Heart right ventricle (tissue), 16 donors: ENCODE measurements at regions not wholly inside any gene's neighbourhood (a gene's known extent, or its start where the extent isn't known, plus 50 kb on each side); places are given as distances from the start of the nearest gene placed in this dataset.

Experiments used
- ATAC-seq, 8 donors: fragments of 200-7000 bp; cut with Tn5 transposase; one replicate each; pipeline ENCODE4 v1.9.1; 2020; ENCODE audit warnings: mild to moderate bottlenecking in 8 of 8, moderate library complexity in 8 of 8, moderate number of reproducible peaks in 1 of 8
- DNase-seq, 2 donors: peaks; one replicate each; pipeline ENCODE4 v3.0.0-alpha.2; 2020
- H3K27ac ChIP-seq, 10 donors: fragments of 200-600 bp; sonication (generic) in 2 of 10; one replicate each; pipeline versions ENCODE4 v1.5.0 to v1.8.0; 2020 to 2022; ENCODE audit warnings: mild to moderate bottlenecking in 3 of 10
- H3K27me3 ChIP-seq, 7 donors: fragments of 200-600 bp; one replicate each; pipeline ENCODE4 v1.8.0; 2021 to 2022; ENCODE audit warnings: mild to moderate bottlenecking in 2 of 7
- H3K36me3 ChIP-seq, 9 donors: fragments of 200-600 bp; sonication (generic) in 1 of 9; one replicate each; pipeline versions ENCODE4 v1.5.0 to v1.8.0; 2020 to 2022; ENCODE audit warnings: mild to moderate bottlenecking in 2 of 9
- H3K4me1 ChIP-seq, 9 donors: fragments of 200-600 bp; sonication (generic) in 1 of 9; one replicate each; pipeline versions ENCODE4 v1.5.0 to v1.8.0; 2020 to 2022; ENCODE audit warnings: mild to moderate bottlenecking in 4 of 9
- H3K4me3 ChIP-seq, 10 donors: fragments of 200-600 bp; sonication (generic) in 2 of 10; one replicate each; pipeline versions ENCODE4 v1.5.0 to v1.8.0; 2020 to 2022; ENCODE audit warnings: mild to moderate bottlenecking in 7 of 10, moderate library complexity in 2 of 10
- H3K9me3 ChIP-seq, 11 donors: fragments of 200-600 bp in 10 of 11; sonication (generic) in 2 of 11; one replicate each; pipeline versions ENCODE4 v1.5.0 to v1.8.0; 2013 to 2022; ENCODE audit warnings: mild to moderate bottlenecking in 2 of 11, control low read depth in 1 of 11, moderate library complexity in 1 of 11
- CTCF ChIP-seq, 9 donors: fragments of 200-600 bp; sonication (generic) in 2 of 9; IDR thresholded peaks; one replicate each; pipeline versions ENCODE4 v1.5.0 to v1.8.0; 2021 to 2022; ENCODE audit warnings: antibody characterized with exemption in 9 of 9, mild to moderate bottlenecking in 5 of 9, moderate library complexity in 1 of 9
- WGBS, 2 donors: extraction: QIAGEN DNeasy Blood & Tissue Kit; methylation state at CpG; one replicate each; pipeline ENCODE4 v1.1.7; 2013; ENCODE audit warnings: inconsistent platforms in 1 of 2; 5-methylcytosine and 5-hydroxymethylcytosine counted together
- intact Hi-C, 10 donors: fragments of 100-400 bp; cut with DNase I; formaldehyde crosslinking; loops; one replicate each; pipeline versions ENCODE4 v1.11.1 to v1.14.2; 2022
- donor health status: Arrhythmogenic right ventricular cardiomyopathy.
- donor health status: ischemic (EF 13 %, LVEDD 7.1; RV severe dilation, severe dysfunction).
- donor health status: healthy with polysubstance abuse.
- donor health status: DM: no; HTN: yes; CAD: no.
- donor health status: DM: no; HTN: no; CAD: no.
- donor health status: ischemic (EF 25% LVEDD 6.9; RV normal size, moderate dysfunction).
- donor health status: ischemic (EF 25% LVEDD 5.7; RV mildly dilated, moderate dysfunction).
- donor health status: healthy.
- donor health status: DM: yes; HTN: yes; CAD: no.
- donor health status: Ischemic cardiomyopathy.
- donor health status: ischemic (EF 35%, LVEDD 5.7; RV mildly dilated, moderate dysfunction).
- donor health status: nonischemic (EF 11% LVEDD 7.7; RV severe dilation, severe dysfunction).
- donor health status: DM: yes; HTN: yes; CAD: no.
- donor health status: PGD.
- donor health status: ischemic (EF 29% LVEDD 5.4; RV normal size, mild dysfunction).
- donor health status: nonischemic (EF 23%, LVEDD 6.1; RV moderate dilation, normal function).

GRCh38 chr7:49513911-49514310 is 259.5 kb upstream of the VWC2 start:
- no peak for TF ChIP-seq CTCF (IDR thresholded peaks at IDR 0.05)
- Histone ChIP-seq H3K9me3 (no peaks in the 10 kb centered on the region), H3K4me1 (no peaks in the 10 kb centered on the region), H3K27me3 (no peaks in the 10 kb centered on the region), H3K36me3 (no peaks in the 10 kb centered on the region), H3K4me3 (no peak overlapping the region), H3K27ac (no peak overlapping the region)
- WGBS, 2 donors, result 26 to 55% methylated on average over 4 of the region's 4 CpGs
- intact Hi-C loops, result no loop called here
- DNase-seq (no peak), ATAC-seq (peak in 6 of 8 donors; percentile 44 to 67 (median 52))

- intact Hi-C loops, result no loop called here
- H3K27ac ChIP-seq, result no peak overlapping the region
- no peaks in the 10 kb centered on the region for H3K36me3 ChIP-seq
- DNase-seq (no peak), ATAC-seq (peak in 1 of 8 donors; percentile 30)
- WGBS, 2 donors, result 35 to 41% methylated on average over 1 of the region's 1 CpG
- H3K9me3 ChIP-seq, result no peaks in the 10 kb centered on the region
- no peaks in the 10 kb centered on the region for H3K27me3 ChIP-seq
- TF ChIP-seq CTCF (IDR thresholded peaks at IDR 0.05), result no peak
- H3K4me3 ChIP-seq, result no peak overlapping the region
- no peaks in the 10 kb centered on the region for H3K4me1 ChIP-seq
Observed at GRCh38 chr7:49520951-49521350, 252.5 kb upstream of the VWC2 start.

- DNase-seq, result no peak
- intact Hi-C loops, result no loop called here
- Histone ChIP-seq H3K36me3 (no peaks in the 10 kb centered on the region), H3K4me3 (no peak overlapping the region), H3K9me3 (no peaks in the 10 kb centered on the region), H3K27ac (no peak overlapping the region), H3K4me1 (no peaks in the 10 kb centered on the region), H3K27me3 (no peaks in the 10 kb centered on the region)
- no peak for TF ChIP-seq CTCF (IDR thresholded peaks at IDR 0.05)
- no peak for ATAC-seq
- 64 to 86% methylated on average over 2 of the region's 2 CpGs for WGBS, 2 donors
Observed at GRCh38 chr7:49522111-49522510, 251.3 kb upstream of the VWC2 start.

GRCh38 chr7:49523870-49524269 is 249.6 kb upstream of the VWC2 start:
- Histone ChIP-seq H3K27me3 (no peaks in the 10 kb centered on the region), H3K36me3 (no peaks in the 10 kb centered on the region), H3K4me3 (no peak overlapping the region), H3K27ac (no peak overlapping the region), H3K9me3 (no peaks in the 10 kb centered on the region), H3K4me1 (no peaks in the 10 kb centered on the region)
- ATAC-seq, result no peak
- no peak for TF ChIP-seq CTCF (IDR thresholded peaks at IDR 0.05)
- no peak for DNase-seq
- intact Hi-C loops, result no loop called here
- 66 to 86% methylated on average over 1 of the region's 1 CpG for whole genome bisulfite sequencing, 2 donors

GRCh38 chr7:49527182-49527581 is 246.3 kb upstream of the VWC2 start:
- no peaks in the 10 kb centered on the region for H3K36me3 ChIP-seq
- WGBS, 2 donors, result 76 to 79% methylated on average over 1 of the region's 1 CpG
- DNase-seq, result no peak
- no peak for ATAC-seq
- no peak overlapping the region for H3K27ac ChIP-seq
- H3K27me3 ChIP-seq, result no peaks in the 10 kb centered on the region
- no peak overlapping the region for H3K4me3 ChIP-seq
- H3K4me1 ChIP-seq, result no peaks in the 10 kb centered on the region
- H3K9me3 ChIP-seq, result peaks cover 0 to 4% (median 0%) of the 10 kb centered on the region in 11 donors
- no peak for TF ChIP-seq CTCF (IDR thresholded peaks at IDR 0.05)
- intact Hi-C loops, result no loop called here
